Calu3 (cell line): ENCODE measurements at regions not wholly inside any gene's neighbourhood (a gene's known extent, or its start where the extent isn't known, plus 50 kb on each side); places are given as distances from the start of the nearest gene placed in this dataset.

Experiments
- BruUV-seq: library from RNA; stranded (reverse); fragments of 400-500 nt; replicated peaks from 2 replicates; lab custom pipeline; 2021; lab: Mats Ljungman, UMichigan
- CTCF ChIA-PET: fragments of 300-600 bp; sonication (Branson Sonifier 250); formaldehyde crosslinking; loops from one replicate; lab custom pipeline; 2022; ENCODE audit warnings: antibody characterized with exemption; lab: Charles Lee
- DNase-seq: peaks from one replicate; pipeline ENCODE4 v3.0.0; 2022
- H3K27ac Mint-ChIP-seq: one replicate; pipeline ENCODE4 v1.8.0; 2022; ENCODE audit warnings: mixed read lengths; ENCODE audit not compliant: unreplicated experiment
- H3K27me3 Mint-ChIP-seq: one replicate; pipeline ENCODE4 v1.8.0; 2022; ENCODE audit warnings: mixed read lengths; ENCODE audit not compliant: unreplicated experiment
- H3K36me3 Mint-ChIP-seq: one replicate; pipeline ENCODE4 v1.8.0; 2022; ENCODE audit warnings: mild to moderate bottlenecking, moderate library complexity, mixed read lengths; ENCODE audit not compliant: insufficient read depth, unreplicated experiment
- H3K4me1 Mint-ChIP-seq: one replicate; pipeline ENCODE4 v1.8.0; 2022; ENCODE audit warnings: mild to moderate bottlenecking, low read depth, mixed read lengths; ENCODE audit not compliant: unreplicated experiment
- H3K4me3 Mint-ChIP-seq: one replicate; pipeline ENCODE4 v1.8.0; 2022; ENCODE audit warnings: mild to moderate bottlenecking, low read depth, moderate library complexity, mixed read lengths; ENCODE audit not compliant: unreplicated experiment
- H3K9me3 Mint-ChIP-seq: one replicate; pipeline ENCODE4 v1.8.0; 2022; ENCODE audit warnings: low read depth, mixed read lengths; ENCODE audit not compliant: unreplicated experiment
- CTCF ChIP-seq: fragments of 200-600 bp; IDR thresholded peaks from one replicate; pipeline ENCODE4 v1.8.0; 2022; ENCODE audit warnings: antibody characterized with exemption; ENCODE audit not compliant: unreplicated experiment
- intact Hi-C: fragments of 100-400 bp; cut with micrococcal nuclease; formaldehyde crosslinking; loops from one replicate; pipeline ENCODE4 v1.10.0; 2022; ENCODE audit not compliant: unreplicated experiment

GRCh38 chr9:633461-633860 is 208.0 kb upstream of the DMRT1 start:
- H3K36me3 Mint-ChIP-seq: no peaks in the 10 kb centered on the region
- BruUV-seq: no TSS peak
- no peak for DNase-seq
- peaks cover 11% of the 10 kb centered on the region for H3K4me1 Mint-ChIP-seq
- H3K9me3 Mint-ChIP-seq: no peaks in the 10 kb centered on the region
- CTCF ChIA-PET: no interaction called here
- TF ChIP-seq CTCF: no peak
- no peak overlapping the region for H3K4me3 Mint-ChIP-seq
- intact Hi-C loops: no loop called here
- no peaks in the 10 kb centered on the region for H3K27me3 Mint-ChIP-seq
- H3K27ac Mint-ChIP-seq: no peak overlapping the region

GRCh38 chr9:636931-637591 is 204.4 kb upstream of the DMRT1 start:
- peaks cover under 1% of the 10 kb centered on the region for H3K4me1 Mint-ChIP-seq
- CTCF ChIA-PET: no interaction called here
- no peak for TF ChIP-seq CTCF
- intact Hi-C loops: no loop called here
- no peaks in the 10 kb centered on the region for H3K9me3 Mint-ChIP-seq
- no peak overlapping the region for H3K4me3 Mint-ChIP-seq
- DNase-seq: no peak
- no TSS peak for BruUV-seq
- H3K27ac Mint-ChIP-seq: no peak overlapping the region
- H3K27me3 Mint-ChIP-seq: no peaks in the 10 kb centered on the region
- no peaks in the 10 kb centered on the region for H3K36me3 Mint-ChIP-seq

- no peak overlapping the region for H3K4me3 Mint-ChIP-seq
- DNase-seq: no peak
- CTCF ChIA-PET: no interaction called here
- no peaks in the 10 kb centered on the region for H3K4me1 Mint-ChIP-seq
- H3K27ac Mint-ChIP-seq: no peak overlapping the region
- H3K36me3 Mint-ChIP-seq: no peaks in the 10 kb centered on the region
- no peaks in the 10 kb centered on the region for H3K9me3 Mint-ChIP-seq
- intact Hi-C loops: no loop called here
- H3K27me3 Mint-ChIP-seq: no peaks in the 10 kb centered on the region
- TF ChIP-seq CTCF: no peak
- no TSS peak for BruUV-seq
These were observed 203.3 kb upstream of the DMRT1 start for GRCh38 chr9:638152-638551.

GRCh38 chr9:642014-642413 is 199.5 kb upstream of the DMRT1 start:
- no peak for TF ChIP-seq CTCF
- DNase-seq: no peak
- H3K4me1 Mint-ChIP-seq: no peaks in the 10 kb centered on the region
- H3K27me3 Mint-ChIP-seq: no peaks in the 10 kb centered on the region
- no peak overlapping the region for H3K4me3 Mint-ChIP-seq
- CTCF ChIA-PET: no interaction called here
- intact Hi-C loops: no loop called here
- H3K36me3 Mint-ChIP-seq: no peaks in the 10 kb centered on the region
- no peak overlapping the region for H3K27ac Mint-ChIP-seq
- BruUV-seq: no TSS peak
- H3K9me3 Mint-ChIP-seq: no peaks in the 10 kb centered on the region
